ENCODE measurements at regions not wholly inside any gene's neighbourhood (a gene's known extent, or its start where the extent isn't known, plus 50 kb on each side); places are given as distances from the start of the nearest gene placed in this dataset.

GRCh38 chr15:39474657-39475056 is 106.2 kb upstream of the THBS1 start:
- Histone ChIP-seq H3K4me1 (peaks cover 0 to 6% (median 0%) of the 10 kb centered on the region in 6 donors), H3K36me3 (no peaks in the 10 kb centered on the region), H3K27ac (peak overlapping the region in 7 of 8 donors; percentile 64 to 88 (median 76)), H3K4me3 (no peak overlapping the region), H3K9me3 (no peaks in the 10 kb centered on the region), H3K27me3 (replicated peaks in 1 of 7) (no peaks in the 10 kb centered on the region)
- intact Hi-C loops (cut with DNase I; ENCODE audit: low total_unique reads) = no loop called here
- no peak for DNase-seq
- TF ChIP-seq POLR2AphosphoS5 (IDR thresholded peaks at IDR 0.05) (no peak), CTCF (IDR thresholded peaks at IDR 0.05 in 8 of 11, conservative IDR thresholded peaks at IDR 0.05 in 3 of 11) (no peak), POLR2A (IDR thresholded peaks at IDR 0.05) (no peak)
- WGBS, 5 donors = 80 to 90% (median 84%) methylated on average over 3 of the region's 3 CpGs

- peaks cover 0 to 6% (median 0%) of the 10 kb centered on the region in 6 donors for H3K4me1 ChIP-seq
- no peaks in the 10 kb centered on the region for H3K9me3 ChIP-seq
- H3K27me3 ChIP-seq (replicated peaks in 1 of 7) = no peaks in the 10 kb centered on the region
- WGBS, 5 donors = 70 to 86% (median 84%) methylated on average over 3 of the region's 3 CpGs
- DNase-seq = no peak
- no peak overlapping the region for H3K4me3 ChIP-seq
- intact Hi-C loops (cut with DNase I; ENCODE audit: low total_unique reads) = no loop called here
- TF ChIP-seq POLR2A (IDR thresholded peaks at IDR 0.05) (no peak), POLR2AphosphoS5 (IDR thresholded peaks at IDR 0.05) (no peak), CTCF (IDR thresholded peaks at IDR 0.05 in 8 of 11, conservative IDR thresholded peaks at IDR 0.05 in 3 of 11) (no peak)
- no peaks in the 10 kb centered on the region for H3K36me3 ChIP-seq
- H3K27ac ChIP-seq = no peak overlapping the region
These were observed 101.9 kb upstream of the THBS1 start for GRCh38 chr15:39478996-39479395.

DNA sequence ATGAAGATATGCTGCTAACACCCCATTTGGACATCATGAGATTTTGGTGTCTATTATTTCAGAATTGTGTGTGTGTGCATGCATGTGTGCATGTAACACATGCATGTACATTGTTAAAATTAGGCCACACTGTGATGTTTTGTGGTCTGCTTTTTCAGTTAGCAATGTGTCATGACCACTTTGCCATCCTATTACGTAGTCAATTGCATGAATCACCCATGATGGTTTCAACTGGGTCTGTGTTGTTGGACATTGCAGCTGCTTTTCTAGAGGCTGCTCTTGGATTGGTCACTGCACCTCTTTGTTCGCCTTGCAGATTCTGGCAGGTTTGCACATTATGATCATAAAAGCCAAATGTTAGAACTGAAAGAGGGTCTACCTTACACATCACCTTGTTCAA is 101.0 kb upstream of the THBS1 start:
- 82 to 94% (median 86%) methylated on average over 2 of the region's 2 CpGs for WGBS, 5 donors
- no peaks in the 10 kb centered on the region for H3K36me3 ChIP-seq
- H3K27me3 ChIP-seq (replicated peaks in 1 of 7) = no peaks in the 10 kb centered on the region
- H3K4me1 ChIP-seq = no peaks in the 10 kb centered on the region
- intact Hi-C loops (cut with DNase I; ENCODE audit: low total_unique reads) = no loop called here
- DNase-seq = no peak
- no peak overlapping the region for H3K27ac ChIP-seq
- H3K4me3 ChIP-seq = no peak overlapping the region
- H3K9me3 ChIP-seq = no peaks in the 10 kb centered on the region
- TF ChIP-seq CTCF (IDR thresholded peaks at IDR 0.05 in 8 of 11, conservative IDR thresholded peaks at IDR 0.05 in 3 of 11) (no peak), POLR2AphosphoS5 (IDR thresholded peaks at IDR 0.05) (no peak), POLR2A (IDR thresholded peaks at IDR 0.05) (no peak)

DNA sequence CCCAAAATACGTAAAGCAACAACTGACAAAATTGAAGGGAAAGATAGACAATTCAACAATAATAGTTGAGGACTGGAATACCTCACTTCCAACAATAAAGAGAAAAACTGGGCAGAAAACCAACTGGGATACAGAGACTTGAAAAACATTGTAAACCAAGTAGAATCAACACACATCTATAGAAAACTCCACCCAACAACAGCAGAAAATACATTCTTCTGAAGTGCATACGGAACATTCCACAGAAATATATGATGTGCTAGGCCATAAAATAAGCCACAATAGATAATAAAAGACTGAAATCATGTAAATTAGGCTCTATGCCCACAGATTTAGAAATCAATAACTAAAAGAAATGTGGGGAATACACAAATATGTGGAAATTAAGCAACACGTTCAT is 98.4 kb upstream of the THBS1 start:
- intact Hi-C loops (cut with DNase I; ENCODE audit: low total_unique reads) = no loop called here
- Histone ChIP-seq H3K4me1 (no peaks in the 10 kb centered on the region), H3K36me3 (no peaks in the 10 kb centered on the region), H3K9me3 (no peaks in the 10 kb centered on the region), H3K27me3 (replicated peaks in 1 of 7) (no peaks in the 10 kb centered on the region), H3K27ac (no peak overlapping the region), H3K4me3 (no peak overlapping the region)
- TF ChIP-seq CTCF (IDR thresholded peaks at IDR 0.05 in 8 of 11, conservative IDR thresholded peaks at IDR 0.05 in 3 of 11) (no peak), POLR2A (IDR thresholded peaks at IDR 0.05) (no peak), POLR2AphosphoS5 (IDR thresholded peaks at IDR 0.05) (no peak)
- no peak for DNase-seq
- 61 to 78% (median 64%) methylated on average over 3 of the region's 3 CpGs for WGBS, 5 donors

Data from spleen (tissue), 11 donors.